HepG2 (cell line): ENCODE measurements at regions not wholly inside any gene's neighbourhood (a gene's known extent, or its start where the extent isn't known, plus 50 kb on each side); places are given as distances from the start of the nearest gene placed in this dataset.

Experiments
- ATAC-seq: fragments of 200-7000 bp; cut with Tn5 transposase; 3 replicates; pipeline ENCODE4 v1.9.1; 2020; ENCODE audit warnings: mild to moderate bottlenecking, moderate library complexity
- BruUV-seq: library from RNA; stranded (reverse); fragments of 400-500 nt; replicated peaks from 2 replicates; lab custom pipeline; 2021; lab: Mats Ljungman, UMichigan
- CTCF ChIA-PET: fragments of 300-600 bp; formaldehyde crosslinking; extraction: SDS; loops from one replicate; lab custom pipeline; 2021; ENCODE audit warnings: low total read pairs, inconsistent platforms, low intra/inter-chr PET ratio; lab: Yijun Ruan, JAX
- POLR2A ChIA-PET: fragments of 350-600 bp; sonication (Branson Sonifier 250); formaldehyde crosslinking; loops from one replicate; lab custom pipeline; 2020; ENCODE audit warnings: antibody characterized with exemption, inconsistent platforms; lab: Yijun Ruan, JAX
- DNase-seq: peaks from one replicate; pipeline ENCODE4 v3.0.0-alpha.2; 2015; ENCODE audit warnings: low spot score
- FAIRE-seq: peaks from 3 replicates; lab custom pipeline; 2011; peaks lifted over from hg19 to GRCh38; lab: Jason Lieb, UNC
- H2AFZ ChIP-seq: one replicate; pipeline ENCODE4 v1.6.1; 2011; ENCODE audit warnings: low read length, inconsistent platforms
- H3K27ac ChIP-seq: fragments of 300-600 bp; 3 replicates; pipeline ENCODE4 v1.8.0; 2011; ENCODE audit warnings: mixed run types, mild to moderate bottlenecking, mixed read lengths, low read length, inconsistent platforms; ENCODE audit not compliant: insufficient read depth; ENCODE audit errors: extremely low read length
- H3K27me3 ChIP-seq, 2 experiments: fragments of 200-600 bp in 1 of 2; 2 replicates in 1 of 2; 3 replicates in 1 of 2; pipeline versions ENCODE4 v1.6.0 to v1.8.0; 2011; ENCODE audit warnings: low read length in 2 of 2, mild to moderate bottlenecking in 2 of 2, moderate library complexity in 2 of 2, inconsistent platforms in 1 of 2; ENCODE audit not compliant: insufficient read depth in 2 of 2, control insufficient read depth in 1 of 2
- H3K36me3 ChIP-seq, 2 experiments: fragments of 200-600 bp in 1 of 2; replicated peaks in 1 of 2; 2 replicates in 1 of 2; 3 replicates in 1 of 2; pipeline versions ENCODE4 v1.5.1 to v1.8.0; 2011; ENCODE audit warnings: low read length in 2 of 2, inconsistent platforms in 1 of 2; ENCODE audit not compliant: insufficient read depth in 2 of 2, control insufficient read depth in 1 of 2
- H3K4me1 ChIP-seq: 2 replicates; pipeline ENCODE4 v1.5.1; 2012; ENCODE audit warnings: low read length, inconsistent platforms; ENCODE audit not compliant: insufficient read depth
- H3K4me2 ChIP-seq: 2 replicates; pipeline ENCODE4 v1.6.0; 2011; ENCODE audit warnings: low read depth, low read length, inconsistent platforms
- H3K4me3 ChIP-seq, 3 experiments: fragments of 200-600 bp in 1 of 3; sonication (generic), shearing (Covaris generic) in 1 of 3; replicated peaks in 1 of 3; 2 replicates each; pipeline ENCODE4 v1.5.1; 2011 to 2016; ENCODE audit warnings: low read length in 3 of 3, inconsistent platforms in 2 of 3, low read depth in 2 of 3, mild to moderate bottlenecking in 2 of 3, control low read depth in 1 of 3, mixed read lengths in 1 of 3; ENCODE audit not compliant: insufficient read depth in 1 of 3
- H3K79me2 ChIP-seq: one replicate; pipeline ENCODE4 v1.6.1; 2011; ENCODE audit warnings: low read length, inconsistent platforms; ENCODE audit not compliant: insufficient read depth
- H3K9ac ChIP-seq: 2 replicates; pipeline ENCODE4 v1.6.0; 2011; ENCODE audit warnings: mild to moderate bottlenecking, low read depth, low read length, inconsistent platforms; ENCODE audit not compliant: insufficient read depth
- H3K9me3 ChIP-seq: 2 replicates; pipeline ENCODE4 v1.5.1; 2012; ENCODE audit warnings: mild to moderate bottlenecking, low read length
- H4K20me1 ChIP-seq: 2 replicates; pipeline ENCODE4 v1.6.0; 2011; ENCODE audit warnings: inconsistent platforms, mild to moderate bottlenecking, low read length, moderate library complexity; ENCODE audit not compliant: insufficient read depth
- CEBPG ChIP-seq: IDR thresholded peaks from 2 replicates; pipeline ENCODE4 v1.6.1; 2016
- NR3C1 ChIP-seq: sonication (generic); formaldehyde crosslinking; IDR thresholded peaks from 2 replicates; pipeline ENCODE4 v1.4.0; 2020; ENCODE audit warnings: missing genetic modification reagents
- ZKSCAN5 ChIP-seq: sonication (generic); formaldehyde crosslinking; IDR thresholded peaks from 2 replicates; pipeline ENCODE4 v1.5.1; 2020; ENCODE audit warnings: mild to moderate bottlenecking, missing genetic modification reagents
- ZNF292 ChIP-seq: sonication (generic); formaldehyde crosslinking; IDR thresholded peaks from 2 replicates; pipeline ENCODE4 v1.8.1; 2022; ENCODE audit warnings: mild to moderate bottlenecking, low read depth, missing genetic modification reagents, borderline replicate concordance
- ZNF660 ChIP-seq: sonication (generic); formaldehyde crosslinking; IDR thresholded peaks from 2 replicates; pipeline ENCODE4 v1.5.1; 2020; ENCODE audit warnings: mild to moderate bottlenecking, low read depth, missing genetic modification reagents, borderline replicate concordance
- ZNF737 ChIP-seq: sonication (generic); formaldehyde crosslinking; IDR thresholded peaks from 2 replicates; pipeline ENCODE4 v1.5.0; 2020; ENCODE audit warnings: missing genetic modification reagents, mild to moderate bottlenecking, borderline replicate concordance
- ZNF792 ChIP-seq: IDR thresholded peaks from 2 replicates; pipeline ENCODE4 v1.6.1; 2016
- in situ Hi-C: cut with HindIII; loops from 2 replicates; pipeline ENCODE4 v1.10.0; 2017; ENCODE audit warnings: low pct_unique_long_range_greater_than_20kb; ENCODE audit not compliant: extremely low pct_ligation_motif_present
- intact Hi-C: fragments of 100-400 bp; cut with micrococcal nuclease; formaldehyde crosslinking; loops from one replicate; pipeline ENCODE4 v1.10.0; 2022; ENCODE audit not compliant: unreplicated experiment
- TF ChIP-seq, protein P1 (sequence below): sonication (generic); formaldehyde crosslinking; IDR thresholded peaks from 2 replicates; pipeline ENCODE4 v1.4.0; 2020; ENCODE audit warnings: missing genetic modification reagents
- TF ChIP-seq, protein P2 (sequence below), 2 experiments: fragments of 450-650 bp in 1 of 2; sonication (generic) in 1 of 2; formaldehyde crosslinking; IDR thresholded peaks; 2 replicates each; pipeline versions ENCODE4 v1.5.0 to v1.8.0; 2020 to 2022; ENCODE audit warnings: mild to moderate bottlenecking in 1 of 2, missing genetic modification reagents in 1 of 2
- TF ChIP-seq, protein P3 (sequence below): sonication (generic); formaldehyde crosslinking; IDR thresholded peaks from 2 replicates; pipeline ENCODE4 v1.9.0; 2022; ENCODE audit warnings: low read depth, missing genetic modification reagents

DNA sequence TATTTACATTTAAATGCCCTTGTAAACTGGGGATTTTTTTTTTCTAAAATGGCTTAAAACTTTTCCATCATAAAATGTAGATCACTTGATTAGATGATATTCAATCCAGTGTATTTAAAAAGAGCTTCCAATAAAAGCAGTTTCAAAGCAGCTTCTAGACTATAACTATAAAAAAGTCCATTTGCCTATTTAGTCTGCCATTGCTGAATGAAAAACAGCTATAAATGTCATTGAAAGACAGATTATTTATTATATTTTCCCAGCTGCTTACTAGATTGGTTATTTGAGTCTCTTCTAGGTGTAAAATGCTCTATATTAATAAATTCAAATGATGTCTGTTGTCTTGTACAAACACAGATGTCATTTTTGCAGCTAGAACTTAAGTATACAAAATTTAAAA is 414.8 kb downstream of the RMST start:
- ChIA-PET CTCF (no interaction called here), POLR2A (no interaction called here)
- Histone ChIP-seq H3K27ac (no peak overlapping the region), H3K36me3 (no peaks in the 10 kb centered on the region), H2AFZ (no peak overlapping the region), H3K9ac (no peak overlapping the region), H3K27me3 (no peaks in the 10 kb centered on the region), H4K20me1 (no peaks in the 10 kb centered on the region), H3K79me2 (no peaks in the 10 kb centered on the region), H3K4me2 (no peak overlapping the region), H3K4me1 (no peaks in the 10 kb centered on the region), H3K4me3 (no peak overlapping the region), H3K9me3 (no peaks in the 10 kb centered on the region; the same call in 1 of the 2 replicates)
- no peak for TF ChIP-seq ZNF660 (CRISPR knock-in tag)
- TF ChIP-seq NR3C1 (CRISPR knock-in tag): no peak
- TF ChIP-seq, protein P1, sequence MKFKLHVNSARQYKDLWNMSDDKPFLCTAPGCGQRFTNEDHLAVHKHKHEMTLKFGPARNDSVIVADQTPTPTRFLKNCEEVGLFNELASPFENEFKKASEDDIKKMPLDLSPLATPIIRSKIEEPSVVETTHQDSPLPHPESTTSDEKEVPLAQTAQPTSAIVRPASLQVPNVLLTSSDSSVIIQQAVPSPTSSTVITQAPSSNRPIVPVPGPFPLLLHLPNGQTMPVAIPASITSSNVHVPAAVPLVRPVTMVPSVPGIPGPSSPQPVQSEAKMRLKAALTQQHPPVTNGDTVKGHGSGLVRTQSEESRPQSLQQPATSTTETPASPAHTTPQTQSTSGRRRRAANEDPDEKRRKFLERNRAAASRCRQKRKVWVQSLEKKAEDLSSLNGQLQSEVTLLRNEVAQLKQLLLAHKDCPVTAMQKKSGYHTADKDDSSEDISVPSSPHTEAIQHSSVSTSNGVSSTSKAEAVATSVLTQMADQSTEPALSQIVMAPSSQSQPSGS: no peak
- TF ChIP-seq CEBPG (CRISPR knock-in tag): no peak
- TF ChIP-seq, protein P2, sequence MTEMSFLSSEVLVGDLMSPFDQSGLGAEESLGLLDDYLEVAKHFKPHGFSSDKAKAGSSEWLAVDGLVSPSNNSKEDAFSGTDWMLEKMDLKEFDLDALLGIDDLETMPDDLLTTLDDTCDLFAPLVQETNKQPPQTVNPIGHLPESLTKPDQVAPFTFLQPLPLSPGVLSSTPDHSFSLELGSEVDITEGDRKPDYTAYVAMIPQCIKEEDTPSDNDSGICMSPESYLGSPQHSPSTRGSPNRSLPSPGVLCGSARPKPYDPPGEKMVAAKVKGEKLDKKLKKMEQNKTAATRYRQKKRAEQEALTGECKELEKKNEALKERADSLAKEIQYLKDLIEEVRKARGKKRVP (CRISPR knock-in tag; IDR thresholded peaks at IDR 0.05): no peak
- no peak for TF ChIP-seq ZNF292 (CRISPR knock-in tag)
- no peak for TF ChIP-seq ZKSCAN5 (CRISPR knock-in tag)
- no peak for TF ChIP-seq ZNF792 (CRISPR knock-in tag)
- TF ChIP-seq ZNF737 (CRISPR knock-in tag): no peak
- TF ChIP-seq, protein P3, sequence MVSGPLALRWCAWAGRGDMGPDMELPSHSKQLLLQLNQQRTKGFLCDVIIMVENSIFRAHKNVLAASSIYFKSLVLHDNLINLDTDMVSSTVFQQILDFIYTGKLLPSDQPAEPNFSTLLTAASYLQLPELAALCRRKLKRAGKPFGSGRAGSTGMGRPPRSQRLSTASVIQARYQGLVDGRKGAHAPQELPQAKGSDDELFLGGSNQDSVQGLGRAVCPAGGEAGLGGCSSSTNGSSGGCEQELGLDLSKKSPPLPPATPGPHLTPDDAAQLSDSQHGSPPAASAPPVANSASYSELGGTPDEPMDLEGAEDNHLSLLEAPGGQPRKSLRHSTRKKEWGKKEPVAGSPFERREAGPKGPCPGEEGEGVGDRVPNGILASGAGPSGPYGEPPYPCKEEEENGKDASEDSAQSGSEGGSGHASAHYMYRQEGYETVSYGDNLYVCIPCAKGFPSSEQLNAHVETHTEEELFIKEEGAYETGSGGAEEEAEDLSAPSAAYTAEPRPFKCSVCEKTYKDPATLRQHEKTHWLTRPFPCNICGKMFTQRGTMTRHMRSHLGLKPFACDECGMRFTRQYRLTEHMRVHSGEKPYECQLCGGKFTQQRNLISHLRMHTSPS (CRISPR knock-in tag): no peak
- in situ Hi-C loops (no loop called here), intact Hi-C loops (no loop called here)
- BruUV-seq: no TSS peak
- no peak for ATAC-seq
- no peak for DNase-seq
- no peak for FAIRE-seq
